ENCODE measurements at regions not wholly inside any gene's neighbourhood (a gene's known extent, or its start where the extent isn't known, plus 50 kb on each side); places are given as distances from the start of the nearest gene placed in this dataset.

DNA sequence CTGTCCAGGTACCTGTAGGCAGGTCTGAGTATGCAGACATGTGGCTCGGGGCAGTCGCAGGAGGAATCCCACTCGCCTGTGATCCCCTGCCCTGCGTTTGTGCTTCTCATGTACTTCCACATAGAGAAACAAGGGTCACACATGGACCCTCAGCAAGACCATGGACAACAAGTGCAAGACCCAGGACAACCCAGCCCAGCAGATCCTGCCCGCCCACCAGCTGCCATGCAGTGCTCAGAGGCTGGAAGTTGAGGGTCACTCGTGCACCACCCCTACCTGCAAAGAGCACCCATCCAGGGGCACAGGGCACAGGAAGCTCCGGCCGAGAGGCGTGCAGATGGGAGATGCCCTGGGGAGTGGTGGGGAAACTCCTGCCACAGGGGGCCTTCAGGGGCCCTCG lies 67.5 kb upstream of the C14orf180 start:
- intact Hi-C loops (cut with DNase I): no loop called here
- TF ChIP-seq CTCF (IDR thresholded peaks at IDR 0.05): no peak
- peaks cover 0 to 11% (median 0%) of the 10 kb centered on the region in 9 donors for H3K4me1 ChIP-seq
- DNase-seq: no peak
- no peak for ATAC-seq
- H3K4me3 ChIP-seq: no peak overlapping the region
- H3K36me3 ChIP-seq: no peaks in the 10 kb centered on the region
- peaks cover 0 to 2% (median 0%) of the 10 kb centered on the region in 7 donors for H3K27me3 ChIP-seq
- H3K27ac ChIP-seq: no peak overlapping the region
- 78 to 80% methylated on average over 10 of the region's 10 CpGs for WGBS, 2 donors
- H3K9me3 ChIP-seq: peaks cover 0 to 19% (median 0%) of the 10 kb centered on the region in 11 donors

- WGBS, 2 donors: 72% methylated on average over 35 of the region's 35 CpGs
- ATAC-seq (no peak), DNase-seq (no peak)
- H3K4me1 ChIP-seq: peaks cover 0 to 11% (median 0%) of the 10 kb centered on the region in 9 donors
- H3K36me3 ChIP-seq: no peaks in the 10 kb centered on the region
- intact Hi-C loops (cut with DNase I): no loop called here
- no peak overlapping the region for H3K27ac ChIP-seq
- no peak overlapping the region for H3K4me3 ChIP-seq
- peaks cover 0 to 2% (median 0%) of the 10 kb centered on the region in 7 donors for H3K27me3 ChIP-seq
- TF ChIP-seq CTCF (IDR thresholded peaks at IDR 0.05): no peak
- peaks cover 0 to 24% (median 2%) of the 10 kb centered on the region in 11 donors for H3K9me3 ChIP-seq
Observed at GRCh38 chr14:104512771-104513640, 66.6 kb upstream of the C14orf180 start.

- Histone ChIP-seq H3K4me3 (no peak overlapping the region), H3K27me3 (peaks cover 0 to 4% (median 0%) of the 10 kb centered on the region in 7 donors)
Observed at GRCh38 chr14:104513641-104514046, 65.9 kb upstream of the C14orf180 start.

More at GRCh38 chr14:104513641-104514046, 65.9 kb upstream of the C14orf180 start:
- intact Hi-C loops (cut with DNase I): no loop called here
- Histone ChIP-seq H3K36me3 (no peaks in the 10 kb centered on the region), H3K27ac (no peak overlapping the region), H3K4me1 (peaks cover 0 to 11% (median 0%) of the 10 kb centered on the region in 9 donors), H3K9me3 (peaks cover 0 to 20% (median 0%) of the 10 kb centered on the region in 11 donors)
- 84 to 85% methylated on average over 6 of the region's 6 CpGs for WGBS, 2 donors
- ATAC-seq: no peak
- DNase-seq: no peak
- no peak for TF ChIP-seq CTCF (IDR thresholded peaks at IDR 0.05)

All from heart right ventricle (tissue), 16 donors.